Esophagus squamous epithelium (tissue), 4 donors: ENCODE measurements at regions not wholly inside any gene's neighbourhood (a gene's known extent, or its start where the extent isn't known, plus 50 kb on each side); places are given as distances from the start of the nearest gene placed in this dataset.

ENCODE experiments used
- CTCF ChIP-seq, 6 experiments: fragments of 450-650 bp in 4 of 6; fragments of 200-600 bp in 2 of 6; sonication (generic) in 2 of 6; IDR thresholded peaks; one replicate each; pipeline ENCODE4 v1.5.1; 2016 to 2019; ENCODE audit warnings: antibody characterized with exemption in 6 of 6, mild to moderate bottlenecking in 4 of 6, moderate library complexity in 4 of 6
- POLR2A ChIP-seq, 4 donors: fragments of 450-650 bp; IDR thresholded peaks; one replicate each; pipeline ENCODE4 v1.6.1; 2017; ENCODE audit warnings: antibody characterized with exemption in 4 of 4, mild to moderate bottlenecking in 4 of 4, moderate library complexity in 3 of 4

GRCh38 chr6:145569140-145569539 lies 166.2 kb downstream of the EPM2A start:
- TF ChIP-seq CTCF (IDR thresholded peaks at IDR 0.05), result no peak
- TF ChIP-seq POLR2A (IDR thresholded peaks at IDR 0.05), result no peak
